MM.1S (cell line): ENCODE measurements at regions not wholly inside any gene's neighbourhood (a gene's known extent, or its start where the extent isn't known, plus 50 kb on each side); places are given as distances from the start of the nearest gene placed in this dataset.

Experiments used
- DNase-seq: peaks from one replicate; pipeline ENCODE4 v3.0.0-alpha.2; 2015
- H2AFZ ChIP-seq: fragments of 300-600 bp; sonication (generic); 2 replicates; pipeline ENCODE4 v1.6.0; 2016; ENCODE audit warnings: antibody characterized with exemption, low read length
- H3F3A ChIP-seq: fragments of 300-600 bp; sonication (generic); 2 replicates; pipeline ENCODE4 v1.6.1; 2016; ENCODE audit warnings: mild to moderate bottlenecking, antibody characterized with exemption, low read length, moderate library complexity, mixed read lengths; ENCODE audit not compliant: insufficient read depth
- H3K27ac ChIP-seq: fragments of 300-600 bp; sonication (generic); 2 replicates; pipeline ENCODE4 v1.5.1; 2016; ENCODE audit warnings: mild to moderate bottlenecking, low read length
- H3K27me3 ChIP-seq: fragments of 300-600 bp; sonication (generic); replicated peaks from 2 replicates; pipeline ENCODE4 v1.6.0; 2016; ENCODE audit warnings: low read length; ENCODE audit not compliant: insufficient read depth
- H3K36me3 ChIP-seq: fragments of 300-600 bp; sonication (generic); replicated peaks from 2 replicates; pipeline ENCODE4 v1.6.1; 2016; ENCODE audit warnings: mild to moderate bottlenecking, low read length, mixed read lengths; ENCODE audit not compliant: insufficient read depth
- H3K4me1 ChIP-seq: fragments of 300-600 bp; sonication (generic); 2 replicates; pipeline ENCODE4 v1.6.1; 2016; ENCODE audit warnings: low read length, mixed read lengths
- H3K4me2 ChIP-seq: fragments of 300-600 bp; sonication (generic); 2 replicates; pipeline ENCODE4 v1.6.0; 2016; ENCODE audit warnings: low read depth, low read length
- H3K4me3 ChIP-seq: fragments of 300-600 bp; sonication (generic); 2 replicates; pipeline ENCODE4 v1.5.1; 2016; ENCODE audit warnings: low read length, mixed read lengths
- H3K79me2 ChIP-seq: fragments of 300-600 bp; sonication (generic); 2 replicates; pipeline ENCODE4 v1.6.1; 2016; ENCODE audit warnings: mixed run types, low read length, mixed read lengths
- H3K9ac ChIP-seq: fragments of 300-600 bp; sonication (generic); 2 replicates; pipeline ENCODE4 v1.6.1; 2016; ENCODE audit warnings: low read length, mixed read lengths
- H3K9me2 ChIP-seq: fragments of 300-600 bp; sonication (generic); replicated peaks from 2 replicates; pipeline ENCODE4 v1.6.1; 2016; ENCODE audit warnings: mild to moderate bottlenecking, low read length, mixed read lengths; ENCODE audit not compliant: insufficient read depth
- H3K9me3 ChIP-seq: fragments of 300-600 bp; sonication (generic); replicated peaks from 2 replicates; pipeline ENCODE4 v1.6.1; 2016; ENCODE audit warnings: mild to moderate bottlenecking, low read length, mixed read lengths; ENCODE audit not compliant: insufficient read depth
- H4K20me1 ChIP-seq: fragments of 300-600 bp; sonication (generic); 2 replicates; pipeline ENCODE4 v1.6.1; 2016; ENCODE audit warnings: mild to moderate bottlenecking, low read length, moderate library complexity, mixed read lengths; ENCODE audit not compliant: insufficient read depth
- CTCF ChIP-seq: fragments of 300-600 bp; sonication (generic); IDR thresholded peaks from 2 replicates; pipeline ENCODE4 v1.5.1; 2016; ENCODE audit warnings: antibody characterized with exemption, low read length, mixed read lengths
- EZH2 ChIP-seq: fragments of 300-600 bp; sonication (generic); optimal IDR thresholded peaks from 2 replicates; pipeline ENCODE3; 2017; ENCODE audit warnings: low read depth, mild to moderate bottlenecking, antibody characterized with exemption, low read length, mixed read lengths
- EZH2phosphoT487 ChIP-seq: fragments of 300-600 bp; sonication (generic); IDR thresholded peaks from 2 replicates; pipeline ENCODE4 v1.6.1; 2018; ENCODE audit warnings: antibody characterized with exemption, low read length

- Histone ChIP-seq H3K79me2 (no peaks in the 10 kb centered on the region), H3K36me3 (no peaks in the 10 kb centered on the region), H3K9ac (no peak overlapping the region), H3K4me2 (no peak overlapping the region), H3K9me2 (no peaks in the 10 kb centered on the region), H3K27me3 (no peaks in the 10 kb centered on the region), H3K9me3 (no peaks in the 10 kb centered on the region), H3F3A (no peaks in the 10 kb centered on the region), H2AFZ (no peak overlapping the region), H3K4me3 (no peak overlapping the region), H3K4me1 (no peaks in the 10 kb centered on the region), H4K20me1 (no peaks in the 10 kb centered on the region), H3K27ac (no peak overlapping the region)
- no peak for DNase-seq
- no peak for TF ChIP-seq EZH2
Measured at GRCh38 chr2:21381421-21381820, 257.7 kb downstream of the TDRD15 start.

GRCh38 chr2:21382701-21383520 is 259.1 kb downstream of the TDRD15 start:
- no peak for DNase-seq
- Histone ChIP-seq H3K9ac (no peak overlapping the region), H3K4me3 (no peak overlapping the region), H3K9me3 (no peaks in the 10 kb centered on the region), H3F3A (no peaks in the 10 kb centered on the region), H3K4me2 (no peak overlapping the region), H2AFZ (no peak overlapping the region), H3K27ac (no peak overlapping the region), H4K20me1 (no peaks in the 10 kb centered on the region), H3K36me3 (no peaks in the 10 kb centered on the region), H3K9me2 (no peaks in the 10 kb centered on the region), H3K4me1 (no peaks in the 10 kb centered on the region), H3K27me3 (no peaks in the 10 kb centered on the region), H3K79me2 (no peaks in the 10 kb centered on the region)
- TF ChIP-seq EZH2phosphoT487 (no peak), CTCF (no peak), EZH2 (no peak)

GRCh38 chr2:21386666-21387065 is 262.9 kb downstream of the TDRD15 start:
- H3K9me2 ChIP-seq, result no peaks in the 10 kb centered on the region

More at GRCh38 chr2:21386666-21387065, 262.9 kb downstream of the TDRD15 start:
- Histone ChIP-seq H3K9me3 (no peaks in the 10 kb centered on the region), H3K4me3 (no peak overlapping the region), H4K20me1 (no peaks in the 10 kb centered on the region), H3K36me3 (no peaks in the 10 kb centered on the region), H3F3A (no peaks in the 10 kb centered on the region), H3K9ac (no peak overlapping the region), H3K27ac (no peak overlapping the region), H2AFZ (no peak overlapping the region), H3K27me3 (no peaks in the 10 kb centered on the region), H3K4me1 (no peaks in the 10 kb centered on the region), H3K79me2 (no peaks in the 10 kb centered on the region), H3K4me2 (no peak overlapping the region)
- DNase-seq, result no peak
- TF ChIP-seq EZH2, result no peak
- TF ChIP-seq EZH2phosphoT487, result no peak
- no peak for TF ChIP-seq CTCF
